ENCODE measurements at regions not wholly inside any gene's neighbourhood (a gene's known extent, or its start where the extent isn't known, plus 50 kb on each side); places are given as distances from the start of the nearest gene placed in this dataset.

DNA sequence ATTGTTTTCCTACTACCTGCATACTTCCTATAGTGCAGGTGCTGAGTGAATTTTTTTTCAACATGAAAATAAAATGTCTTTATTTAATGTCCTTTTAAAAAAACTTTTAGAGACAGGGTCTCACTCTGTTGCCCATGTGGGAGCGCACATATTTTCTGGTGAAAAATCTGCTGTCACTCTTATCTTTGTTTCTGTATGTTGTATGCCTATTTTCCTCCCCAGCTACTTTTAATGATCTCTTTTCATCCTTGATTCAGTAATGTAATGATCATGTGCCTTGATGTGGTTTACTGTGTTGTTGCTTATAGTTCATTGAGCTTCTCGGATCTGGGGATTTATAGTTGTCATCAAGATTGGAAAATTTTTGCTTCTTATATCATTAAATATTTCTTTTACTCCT lies 117.3 kb downstream of the ARL6IP6 start:
- H3K27me3 ChIP-seq (replicated peaks in 1 of 2; ENCODE audit: control insufficient read depth in 2 of 2, extremely low read depth in 1 of 2, insufficient read depth in 2 of 2, low read length in 1 of 2): no peaks in the 10 kb centered on the region
- no peaks in the 10 kb centered on the region for H3K4me1 ChIP-seq (ENCODE audit: control insufficient read depth in 1 of 2, extremely low read depth in 1 of 2, insufficient read depth in 2 of 2, low read length in 2 of 2)
- no peak overlapping the region for H3K4me3 ChIP-seq (ENCODE audit: control insufficient read depth in 1 of 2, extremely low read depth in 1 of 2, low read length in 1 of 2)
- H3K4me1 Mint-ChIP-seq: no peaks in the 10 kb centered on the region
- peaks cover 2 to 10% of the 10 kb centered on the region in 2 donors for H3K27me3 Mint-ChIP-seq
- H3K27ac ChIP-seq (ENCODE audit: low read length): no peak overlapping the region
- no peaks in the 10 kb centered on the region for H3K36me3 ChIP-seq (ENCODE audit: control insufficient read depth in 2 of 2, extremely low read depth in 1 of 2, insufficient read depth in 1 of 2, low read length in 1 of 2)
- no peaks in the 10 kb centered on the region for H3K9me3 ChIP-seq
- ChIA-PET POLR2A (no interaction called here), CTCF (no interaction called here)
- no peaks in the 10 kb centered on the region for H3K9me3 Mint-ChIP-seq
- no peak overlapping the region for H3K27ac Mint-ChIP-seq
- no CpG with 5 or more reads among the region's 2 CpGs for WGBS (ENCODE audit: insufficient coverage)
- ATAC-seq (replicated peaks in 1 of 4) (no peak), DNase-seq (no peak)
- H3K36me3 Mint-ChIP-seq: no peaks in the 10 kb centered on the region
- no peak overlapping the region for H3K4me3 Mint-ChIP-seq

DNA sequence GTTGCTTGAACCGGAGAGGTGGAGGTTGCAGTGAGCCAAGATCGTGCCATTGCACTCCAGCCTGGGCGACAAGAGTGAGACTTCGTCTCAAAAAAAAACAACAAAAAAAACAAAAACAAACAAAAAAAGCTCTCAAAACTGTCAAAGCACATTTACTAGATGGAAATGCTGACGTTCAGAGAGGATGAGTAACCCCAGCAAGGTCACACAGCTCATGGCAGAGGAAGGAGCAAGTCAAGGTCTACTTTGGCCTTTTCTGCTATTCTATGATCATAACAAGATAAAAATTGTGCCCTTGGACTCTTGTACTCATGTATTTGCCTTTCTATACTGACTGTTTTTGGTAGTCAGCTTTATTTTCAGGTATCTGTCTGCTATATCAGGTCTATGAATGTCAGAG lies 109.5 kb downstream of the ARL6IP6 start:
- Mint-ChIP-seq H3K27ac (no peak overlapping the region), H3K27me3 (peaks cover under 1 to 4% of the 10 kb centered on the region in 2 donors), H3K4me1 (no peaks in the 10 kb centered on the region), H3K9me3 (no peaks in the 10 kb centered on the region), H3K4me3 (no peak overlapping the region), H3K36me3 (no peaks in the 10 kb centered on the region)
- WGBS (ENCODE audit: insufficient coverage): 40% methylated on average over 1 of the region's 5 CpGs
- Histone ChIP-seq H3K27me3 (replicated peaks in 1 of 2; ENCODE audit: control insufficient read depth in 2 of 2, extremely low read depth in 1 of 2, insufficient read depth in 2 of 2, low read length in 1 of 2) (no peaks in the 10 kb centered on the region), H3K4me1 (ENCODE audit: control insufficient read depth in 1 of 2, extremely low read depth in 1 of 2, insufficient read depth in 2 of 2, low read length in 2 of 2) (no peaks in the 10 kb centered on the region), H3K36me3 (ENCODE audit: control insufficient read depth in 2 of 2, extremely low read depth in 1 of 2, insufficient read depth in 1 of 2, low read length in 1 of 2) (no peaks in the 10 kb centered on the region), H3K4me3 (ENCODE audit: control insufficient read depth in 1 of 2, extremely low read depth in 1 of 2, low read length in 1 of 2) (no peak overlapping the region), H3K9me3 (no peaks in the 10 kb centered on the region), H3K27ac (ENCODE audit: low read length) (no peak overlapping the region)
- CTCF ChIA-PET: no interaction called here
- POLR2A ChIA-PET: no interaction called here
- no peak for ATAC-seq (replicated peaks in 1 of 4)
- DNase-seq: no peak

DNA sequence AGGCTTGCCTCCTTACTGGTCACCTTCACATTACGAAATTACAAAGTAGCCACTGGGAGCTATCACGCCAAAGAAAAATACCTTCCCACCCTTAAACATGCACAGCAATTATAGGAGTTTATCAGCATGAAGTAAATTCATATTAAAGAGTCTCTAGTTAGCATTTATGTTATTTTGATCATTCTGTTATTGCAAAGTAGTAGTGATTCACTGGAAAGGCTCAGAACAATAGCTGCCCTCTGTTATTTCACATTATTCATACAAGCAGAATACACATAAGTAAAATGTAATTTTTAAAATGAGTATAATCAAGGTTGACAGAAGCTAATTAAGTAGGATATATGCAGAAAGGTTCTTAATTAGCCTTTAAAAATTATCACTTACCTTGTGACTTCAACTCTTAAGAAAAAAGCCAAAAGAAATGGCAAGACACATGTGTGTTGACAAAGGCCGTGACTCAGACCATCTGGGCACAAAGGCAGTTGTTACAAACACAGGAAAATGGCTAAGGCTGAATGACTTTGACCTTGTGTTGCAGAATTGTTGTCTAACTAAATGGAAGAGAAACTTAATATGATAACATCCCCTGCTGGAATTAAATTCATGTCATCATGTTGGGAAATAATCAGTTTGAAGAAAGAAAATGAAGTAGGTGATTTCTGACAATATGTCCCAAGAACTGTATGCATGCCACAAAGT lies 108.3 kb downstream of the ARL6IP6 start:
- Mint-ChIP-seq H3K27ac (no peak overlapping the region), H3K9me3 (no peaks in the 10 kb centered on the region), H3K4me1 (no peaks in the 10 kb centered on the region), H3K27me3 (peaks cover 4% of the 10 kb centered on the region in 2 donors), H3K36me3 (no peaks in the 10 kb centered on the region), H3K4me3 (no peak overlapping the region)
- ATAC-seq (replicated peaks in 1 of 4) (no peak), DNase-seq (no peak)
- H3K36me3 ChIP-seq (ENCODE audit: control insufficient read depth in 2 of 2, extremely low read depth in 1 of 2, insufficient read depth in 1 of 2, low read length in 1 of 2): no peaks in the 10 kb centered on the region
- H3K9me3 ChIP-seq: no peaks in the 10 kb centered on the region
- no peak overlapping the region for H3K4me3 ChIP-seq (ENCODE audit: control insufficient read depth in 1 of 2, extremely low read depth in 1 of 2, low read length in 1 of 2)
- no peak overlapping the region for H3K27ac ChIP-seq (ENCODE audit: low read length)
- WGBS (ENCODE audit: insufficient coverage): no CpG with 5 or more reads among the region's 3 CpGs
- H3K4me1 ChIP-seq (ENCODE audit: control insufficient read depth in 1 of 2, extremely low read depth in 1 of 2, insufficient read depth in 2 of 2, low read length in 2 of 2): no peaks in the 10 kb centered on the region
- CTCF ChIA-PET: no interaction called here
- POLR2A ChIA-PET: no interaction called here
- H3K27me3 ChIP-seq (replicated peaks in 1 of 2; ENCODE audit: control insufficient read depth in 2 of 2, extremely low read depth in 1 of 2, insufficient read depth in 2 of 2, low read length in 1 of 2): no peaks in the 10 kb centered on the region

DNA sequence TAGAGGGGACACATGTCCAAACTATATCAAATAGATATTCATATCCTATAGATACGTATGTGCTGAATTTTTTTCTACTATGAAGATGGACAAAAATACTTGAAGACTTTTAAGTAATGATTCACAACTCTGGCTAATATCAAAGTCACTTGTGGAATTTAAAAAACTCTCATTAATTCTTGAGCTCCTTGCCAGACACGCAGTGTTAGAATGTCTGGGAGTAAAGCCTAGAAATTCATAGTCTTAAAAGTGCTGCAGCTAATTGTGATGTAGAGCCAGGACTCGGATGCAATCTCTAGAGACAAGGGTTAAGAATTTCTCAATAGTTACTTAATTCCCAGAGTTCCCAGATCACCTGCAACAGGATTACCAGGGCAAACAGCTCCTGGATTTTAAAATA lies 107.4 kb downstream of the ARL6IP6 start:
- no peaks in the 10 kb centered on the region for H3K27me3 ChIP-seq (replicated peaks in 1 of 2; ENCODE audit: control insufficient read depth in 2 of 2, extremely low read depth in 1 of 2, insufficient read depth in 2 of 2, low read length in 1 of 2)
- Mint-ChIP-seq H3K4me1 (no peaks in the 10 kb centered on the region), H3K36me3 (no peaks in the 10 kb centered on the region), H3K9me3 (no peaks in the 10 kb centered on the region), H3K27me3 (peaks cover 4% of the 10 kb centered on the region in 2 donors), H3K27ac (no peak overlapping the region), H3K4me3 (no peak overlapping the region)
- ChIA-PET POLR2A (no interaction called here), CTCF (interaction anchor here in 1 of 2 donors (0.6 kb wide), 1 partner anchor 136 kb away, joined by 7 read pairs; no protein-coding TSS in a partner anchor)
- H3K4me3 ChIP-seq (ENCODE audit: control insufficient read depth in 1 of 2, extremely low read depth in 1 of 2, low read length in 1 of 2): no peak overlapping the region
- no peaks in the 10 kb centered on the region for H3K36me3 ChIP-seq (ENCODE audit: control insufficient read depth in 2 of 2, extremely low read depth in 1 of 2, insufficient read depth in 1 of 2, low read length in 1 of 2)
- H3K9me3 ChIP-seq: no peaks in the 10 kb centered on the region
- no peak for DNase-seq
- no peak overlapping the region for H3K27ac ChIP-seq (ENCODE audit: low read length)
- H3K4me1 ChIP-seq (ENCODE audit: control insufficient read depth in 1 of 2, extremely low read depth in 1 of 2, insufficient read depth in 2 of 2, low read length in 2 of 2): no peaks in the 10 kb centered on the region
- ATAC-seq (replicated peaks in 1 of 4): no peak
- WGBS (ENCODE audit: insufficient coverage): no CpG with 5 or more reads among the region's 3 CpGs

DNA sequence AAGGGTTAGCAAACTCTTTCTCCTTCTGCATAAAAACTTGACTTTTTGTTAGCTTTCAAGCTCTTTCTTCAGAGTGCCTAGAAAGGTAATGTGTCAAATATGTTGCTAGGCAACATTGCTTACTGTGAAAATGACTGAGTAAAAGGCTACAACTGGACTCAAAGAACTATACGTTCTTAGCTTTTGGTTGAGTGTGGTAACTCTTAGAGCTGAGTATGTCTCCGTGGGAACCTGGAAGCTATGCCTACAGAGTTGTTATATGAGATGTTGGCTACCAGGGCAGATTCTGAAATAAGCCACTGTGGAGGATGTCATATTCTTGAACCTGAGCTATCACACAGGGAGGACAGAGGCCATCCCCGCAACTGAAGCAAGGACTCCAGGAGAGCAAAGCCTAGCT lies 105.5 kb downstream of the ARL6IP6 start:
- Histone ChIP-seq H3K9me3 (no peaks in the 10 kb centered on the region), H3K27ac (ENCODE audit: low read length) (no peak overlapping the region), H3K4me1 (ENCODE audit: control insufficient read depth in 1 of 2, extremely low read depth in 1 of 2, insufficient read depth in 2 of 2, low read length in 2 of 2) (no peaks in the 10 kb centered on the region), H3K36me3 (ENCODE audit: control insufficient read depth in 2 of 2, extremely low read depth in 1 of 2, insufficient read depth in 1 of 2, low read length in 1 of 2) (no peaks in the 10 kb centered on the region), H3K4me3 (ENCODE audit: control insufficient read depth in 1 of 2, extremely low read depth in 1 of 2, low read length in 1 of 2) (no peak overlapping the region), H3K27me3 (replicated peaks in 1 of 2; ENCODE audit: control insufficient read depth in 2 of 2, extremely low read depth in 1 of 2, insufficient read depth in 2 of 2, low read length in 1 of 2) (peaks cover 0 to 4% of the 10 kb centered on the region in 2 experiments)
- ChIA-PET CTCF (no interaction called here), POLR2A (no interaction called here)
- DNase-seq: no peak
- WGBS (ENCODE audit: insufficient coverage): 74% methylated on average over 3 of the region's 3 CpGs
- peaks cover 4 to 8% of the 10 kb centered on the region in 2 donors for H3K27me3 Mint-ChIP-seq
- H3K4me3 Mint-ChIP-seq: no peak overlapping the region
- no peaks in the 10 kb centered on the region for H3K9me3 Mint-ChIP-seq
- H3K4me1 Mint-ChIP-seq: no peaks in the 10 kb centered on the region
- no peaks in the 10 kb centered on the region for H3K36me3 Mint-ChIP-seq
- H3K27ac Mint-ChIP-seq: no peak overlapping the region
- no peak for ATAC-seq (replicated peaks in 1 of 4)

DNA sequence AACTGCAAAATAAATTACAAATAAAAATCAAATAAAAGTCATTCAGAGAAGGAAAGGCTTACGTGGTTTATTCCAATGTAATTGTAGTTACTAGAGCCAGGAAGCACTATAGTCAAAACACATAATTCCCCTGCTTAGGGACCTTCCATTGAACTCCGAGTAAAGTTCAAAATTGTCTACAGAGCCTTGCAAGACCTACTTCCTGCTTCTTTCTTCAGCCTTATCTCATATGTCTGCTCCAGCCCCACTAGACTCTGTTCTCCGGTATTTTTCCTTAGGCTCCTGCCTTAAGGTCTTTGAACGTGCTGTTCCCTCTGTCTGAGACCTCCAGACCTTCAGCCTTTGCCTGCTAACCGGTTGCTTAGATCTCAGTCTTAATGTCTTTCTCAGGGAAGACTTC lies 104.3 kb downstream of the ARL6IP6 start:
- no peaks in the 10 kb centered on the region for H3K4me1 ChIP-seq (ENCODE audit: control insufficient read depth in 1 of 2, extremely low read depth in 1 of 2, insufficient read depth in 2 of 2, low read length in 2 of 2)
- 47% methylated on average over 2 of the region's 5 CpGs for WGBS (ENCODE audit: insufficient coverage)
- peaks cover 0 to 4% of the 10 kb centered on the region in 2 experiments for H3K27me3 ChIP-seq (replicated peaks in 1 of 2; ENCODE audit: control insufficient read depth in 2 of 2, extremely low read depth in 1 of 2, insufficient read depth in 2 of 2, low read length in 1 of 2)
- no peaks in the 10 kb centered on the region for H3K9me3 ChIP-seq
- H3K36me3 Mint-ChIP-seq: no peaks in the 10 kb centered on the region
- H3K27ac Mint-ChIP-seq: no peak overlapping the region
- no peaks in the 10 kb centered on the region for H3K36me3 ChIP-seq (ENCODE audit: control insufficient read depth in 2 of 2, extremely low read depth in 1 of 2, insufficient read depth in 1 of 2, low read length in 1 of 2)
- H3K9me3 Mint-ChIP-seq: no peaks in the 10 kb centered on the region
- CTCF ChIA-PET: no interaction called here
- no peaks in the 10 kb centered on the region for H3K4me1 Mint-ChIP-seq
- no peak overlapping the region for H3K4me3 Mint-ChIP-seq
- peaks cover 4 to 8% of the 10 kb centered on the region in 2 donors for H3K27me3 Mint-ChIP-seq
- ATAC-seq (replicated peaks in 1 of 4) (no peak), DNase-seq (no peak)
- POLR2A ChIA-PET: no interaction called here
- no peak overlapping the region for H3K27ac ChIP-seq (ENCODE audit: low read length)
- no peak overlapping the region for H3K4me3 ChIP-seq (ENCODE audit: control insufficient read depth in 1 of 2, extremely low read depth in 1 of 2, low read length in 1 of 2)

DNA sequence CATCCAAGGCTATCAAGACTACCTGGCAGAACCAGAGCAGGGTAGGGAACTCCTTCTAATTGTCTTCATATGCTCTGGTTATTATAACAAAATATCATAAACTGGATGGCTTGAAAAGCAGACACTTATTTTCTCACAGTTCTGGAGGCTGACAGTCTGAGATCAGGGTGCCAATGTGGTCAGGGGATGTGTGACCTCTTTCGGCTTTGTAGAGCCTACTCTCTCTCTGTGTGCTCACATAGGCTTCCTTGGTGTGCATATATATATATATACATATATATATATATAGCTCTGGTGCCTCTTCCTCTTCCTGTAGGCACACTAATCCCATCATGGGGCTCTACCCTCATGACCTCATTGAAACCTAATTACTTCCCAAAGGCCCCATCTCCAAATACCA lies 101.6 kb downstream of the ARL6IP6 start:
- Mint-ChIP-seq H3K27ac (no peak overlapping the region), H3K4me3 (no peak overlapping the region), H3K4me1 (no peaks in the 10 kb centered on the region), H3K27me3 (peaks cover 4 to 12% of the 10 kb centered on the region in 2 donors), H3K36me3 (no peaks in the 10 kb centered on the region), H3K9me3 (no peaks in the 10 kb centered on the region)
- ATAC-seq (replicated peaks in 1 of 4) (no peak), DNase-seq (no peak)
- no peaks in the 10 kb centered on the region for H3K9me3 ChIP-seq
- no CpG with 5 or more reads among the region's 1 CpG for WGBS (ENCODE audit: insufficient coverage)
- ChIA-PET POLR2A (no interaction called here), CTCF (no interaction called here)
- no peaks in the 10 kb centered on the region for H3K4me1 ChIP-seq (ENCODE audit: control insufficient read depth in 1 of 2, extremely low read depth in 1 of 2, insufficient read depth in 2 of 2, low read length in 2 of 2)
- H3K27me3 ChIP-seq (replicated peaks in 1 of 2; ENCODE audit: control insufficient read depth in 2 of 2, extremely low read depth in 1 of 2, insufficient read depth in 2 of 2, low read length in 1 of 2): peaks cover 0 to 4% of the 10 kb centered on the region in 2 experiments
- H3K27ac ChIP-seq (ENCODE audit: low read length): no peak overlapping the region
- no peaks in the 10 kb centered on the region for H3K36me3 ChIP-seq (ENCODE audit: control insufficient read depth in 2 of 2, extremely low read depth in 1 of 2, insufficient read depth in 1 of 2, low read length in 1 of 2)
- no peak overlapping the region for H3K4me3 ChIP-seq (ENCODE audit: control insufficient read depth in 1 of 2, extremely low read depth in 1 of 2, low read length in 1 of 2)
